CD4-positive, alpha-beta T cell treated with Interleukin-6 for 4 hours (primary cell): ENCODE measurements at regions not wholly inside any gene's neighbourhood (a gene's known extent, or its start where the extent isn't known, plus 50 kb on each side); places are given as distances from the start of the nearest gene placed in this dataset.

Experiments
- DNase-seq: peaks from one replicate; pipeline ENCODE4 v3.0.0-alpha.2; 2020; ENCODE audit warnings: mixed read lengths

GRCh38 chr7:441684-442421 lies 77.8 kb downstream of the PDGFA start:
- DNase-seq: no peak

- no peak for DNase-seq
Measured at GRCh38 chr7:442457-442856, 77.2 kb downstream of the PDGFA start.

GRCh38 chr7:443279-443833 lies 76.3 kb downstream of the PDGFA start:
- no peak for DNase-seq

- DNase-seq: no peak
Measured at GRCh38 chr7:444606-445005, 75.0 kb downstream of the PDGFA start.

GRCh38 chr7:445020-445419 lies 74.6 kb downstream of the PDGFA start:
- DNase-seq: no peak

GRCh38 chr7:445563-446288 lies 73.9 kb downstream of the PDGFA start:
- DNase-seq: no peak

GRCh38 chr7:446289-446935 lies 73.2 kb downstream of the PDGFA start:
- no peak for DNase-seq
